Erythroblast (primary cell): ENCODE measurements at regions not wholly inside any gene's neighbourhood (a gene's known extent, or its start where the extent isn't known, plus 50 kb on each side); places are given as distances from the start of the nearest gene placed in this dataset.

Source experiments
- GATA1 ChIP-seq: IDR thresholded peaks from 2 replicates; pipeline ENCODE4 v1.6.1; 2011; ENCODE audit warnings: low read depth, mild to moderate bottlenecking, control low read depth, low read length, moderate library complexity
- POLR2A ChIP-seq: IDR thresholded peaks from 2 replicates; pipeline ENCODE4 v1.6.1; 2011; ENCODE audit warnings: mild to moderate bottlenecking, low read length

GRCh38 chr1:187931776-187932175 is 1103.0 kb downstream of the PLA2G4A start:
- no peak for TF ChIP-seq POLR2A
- no peak for TF ChIP-seq GATA1
